SK-N-SH (cell line): ENCODE measurements at regions not wholly inside any gene's neighbourhood (a gene's known extent, or its start where the extent isn't known, plus 50 kb on each side); places are given as distances from the start of the nearest gene placed in this dataset.

ENCODE experiments used
- CTCF ChIA-PET: fragments of 300-600, 350-600 bp; formaldehyde crosslinking; extraction: SDS; loops from one replicate; lab custom pipeline; 2021; lab: Yijun Ruan, JAX
- POLR2A ChIA-PET: fragments of 350-600 bp; sonication (Branson Sonifier 250); formaldehyde crosslinking; extraction: SDS; loops from one replicate; lab custom pipeline; 2020; ENCODE audit warnings: antibody characterized with exemption, inconsistent platforms; lab: Yijun Ruan, JAX
- DNase-seq: peaks from one replicate; pipeline ENCODE4 v3.0.0; 2012
- H2AFZ ChIP-seq: fragments of 200-600 bp; sonication (generic); 2 replicates; pipeline ENCODE4 v1.8.1; 2016; ENCODE audit warnings: antibody characterized with exemption, mild to moderate bottlenecking, low read depth
- H3F3A ChIP-seq: fragments of 200-600 bp; sonication (generic); replicated peaks from 2 replicates; pipeline ENCODE3; 2016; ENCODE audit warnings: antibody characterized with exemption, mild to moderate bottlenecking; ENCODE audit not compliant: insufficient read depth
- H3K27ac ChIP-seq, 2 experiments: fragments of 200-500 bp in 1 of 2; fragments of 200-600 bp in 1 of 2; sonication (Bioruptor generic) in 1 of 2; sonication (generic), shearing (Covaris generic) in 1 of 2; 2 replicates each; pipeline versions ENCODE4 v1.5.1 to v1.6.1; 2014 to 2016; ENCODE audit warnings: low read depth in 2 of 2, inconsistent platforms in 1 of 2, low read length in 1 of 2, mild to moderate bottlenecking in 1 of 2, mixed read lengths in 1 of 2
- H3K27me3 ChIP-seq: fragments of 200-600 bp; sonication (generic), shearing (Covaris generic); 2 replicates; pipeline ENCODE4 v1.6.1; 2016; ENCODE audit warnings: mixed run types; ENCODE audit not compliant: insufficient read depth
- H3K36me3 ChIP-seq, 2 experiments: fragments of 200-500 bp in 1 of 2; fragments of 200-600 bp in 1 of 2; sonication (Bioruptor generic) in 1 of 2; sonication (generic) in 1 of 2; replicated peaks in 1 of 2; 2 replicates each; pipeline versions ENCODE3 to v1.5.1; 2014 to 2016; ENCODE audit warnings: low read length in 1 of 2, mild to moderate bottlenecking in 1 of 2; ENCODE audit not compliant: insufficient read depth in 2 of 2, control insufficient read depth in 1 of 2
- H3K4me1 ChIP-seq, 2 experiments: fragments of 200-500 bp in 1 of 2; fragments of 200-600 bp in 1 of 2; sonication (Bioruptor generic) in 1 of 2; sonication (generic), shearing (Covaris generic) in 1 of 2; 2 replicates each; pipeline versions ENCODE4 v1.5.1 to v1.6.1; 2014 to 2016; ENCODE audit warnings: low read depth in 1 of 2, low read length in 1 of 2, mixed run types in 1 of 2; ENCODE audit not compliant: insufficient read depth in 2 of 2, control insufficient read depth in 1 of 2
- H3K4me2 ChIP-seq: fragments of 200-600 bp; sonication (generic), shearing (Covaris generic); 2 replicates; pipeline ENCODE4 v1.6.1; 2017; ENCODE audit warnings: mixed run types
- H3K4me3 ChIP-seq, 2 experiments: fragments of 200-500 bp in 1 of 2; fragments of 200-600 bp in 1 of 2; sonication (Bioruptor generic) in 1 of 2; sonication (generic), shearing (Covaris generic) in 1 of 2; 2 replicates each; pipeline versions ENCODE4 v1.5.1 to v1.8.1; 2014 to 2016; ENCODE audit warnings: low read depth in 2 of 2, inconsistent platforms in 1 of 2, low read length in 1 of 2, mild to moderate bottlenecking in 1 of 2, mixed read lengths in 1 of 2, moderate library complexity in 1 of 2
- H3K79me2 ChIP-seq: fragments of 200-600 bp; sonication (generic); 2 replicates; pipeline ENCODE4 v1.8.1; 2017; ENCODE audit warnings: mild to moderate bottlenecking; ENCODE audit not compliant: insufficient read depth
- H3K9ac ChIP-seq: fragments of 200-600 bp; sonication (generic); 2 replicates; pipeline ENCODE4 v1.6.1; 2017; ENCODE audit warnings: mixed run types
- H3K9me2 ChIP-seq: fragments of 200-600 bp; sonication (generic); 2 replicates; pipeline ENCODE4 v1.6.1; 2017; ENCODE audit warnings: mixed run types
- H3K9me3 ChIP-seq: fragments of 200-600 bp; sonication (generic); 2 replicates; pipeline ENCODE4 v1.6.1; 2017; ENCODE audit warnings: mixed run types, mild to moderate bottlenecking, moderate library complexity
- H4K20me1 ChIP-seq: fragments of 200-600 bp; sonication (generic); 2 replicates; pipeline ENCODE4 v1.6.1; 2017; ENCODE audit warnings: mild to moderate bottlenecking, mixed run types; ENCODE audit not compliant: insufficient read depth
- CHD2 ChIP-seq: fragments of 150-350 bp; IDR thresholded peaks from 2 replicates; pipeline ENCODE4 v1.6.1; 2018; ENCODE audit warnings: low read length; ENCODE audit not compliant: partially characterized antibody
- CTCF ChIP-seq: fragments of 200-600 bp; sonication (generic); IDR thresholded peaks from 2 replicates; pipeline ENCODE4 v1.6.1; 2017; ENCODE audit warnings: antibody characterized with exemption, mild to moderate bottlenecking, moderate library complexity
- EZH2phosphoT487 ChIP-seq: fragments of 200-600 bp; sonication (generic); IDR thresholded peaks from 2 replicates; pipeline ENCODE4 v1.6.1; 2017; ENCODE audit warnings: low read depth, mixed run types, mild to moderate bottlenecking, antibody characterized with exemption, moderate library complexity, borderline replicate concordance
- FOXJ3 ChIP-seq: sonication (generic); formaldehyde crosslinking; IDR thresholded peaks from 2 replicates; pipeline ENCODE4 v1.5.1; 2020; ENCODE audit warnings: mild to moderate bottlenecking, missing genetic modification reagents
- GABPA ChIP-seq: IDR thresholded peaks from 2 replicates; pipeline ENCODE4 v1.4.0; 2012; ENCODE audit warnings: low read depth, mild to moderate bottlenecking
- JUND ChIP-seq: IDR thresholded peaks from 2 replicates; pipeline ENCODE4 v1.4.0; 2012
- MXI1 ChIP-seq: IDR thresholded peaks from 2 replicates; pipeline ENCODE4 v1.6.1; 2012; ENCODE audit warnings: mild to moderate bottlenecking, low read depth, low read length, improper control_type of control experiment
- NRF1 ChIP-seq: IDR thresholded peaks from 2 replicates; pipeline ENCODE4 v1.6.1; 2012; ENCODE audit warnings: low read depth, mild to moderate bottlenecking, low read length
- POLR2AphosphoS5 ChIP-seq: IDR thresholded peaks from 2 replicates; pipeline ENCODE4 v1.6.1; 2012; ENCODE audit warnings: low read depth, low read length
- RAD21 ChIP-seq: IDR thresholded peaks from 2 replicates; pipeline ENCODE4 v1.6.1; 2012; ENCODE audit warnings: mild to moderate bottlenecking, low read length
- RCOR1 ChIP-seq: fragments of 150-350 bp; IDR thresholded peaks from 2 replicates; pipeline ENCODE4 v1.6.1; 2017; ENCODE audit warnings: antibody characterized with exemption, low read length
- REST ChIP-seq: IDR thresholded peaks from 2 replicates; pipeline ENCODE4 v1.6.1; 2012; ENCODE audit warnings: mild to moderate bottlenecking, low read depth, low read length, moderate library complexity
- RFX5 ChIP-seq: IDR thresholded peaks from 2 replicates; pipeline ENCODE4 v1.6.1; 2012; ENCODE audit warnings: mild to moderate bottlenecking, improper control_type of control experiment, low read length
- RXRA ChIP-seq: IDR thresholded peaks from 2 replicates; pipeline ENCODE4 v1.4.0; 2012; ENCODE audit warnings: low read depth, mild to moderate bottlenecking, borderline replicate concordance
- TAF1 ChIP-seq: IDR thresholded peaks from 2 replicates; pipeline ENCODE4 v1.6.1; 2012; ENCODE audit warnings: low read depth, mild to moderate bottlenecking, low read length, moderate library complexity, borderline replicate concordance
- TCF12 ChIP-seq: IDR thresholded peaks from 2 replicates; pipeline ENCODE4 v1.4.0; 2012
- WGBS: methylation state at CpG from one replicate; pipeline ENCODE4 v1.1.6; 2017; ENCODE audit warnings: low lambda C conversion rate; 5-methylcytosine and 5-hydroxymethylcytosine counted together
- TF ChIP-seq, protein P1 (sequence below): fragments of 150-350 bp; IDR thresholded peaks from 2 replicates; pipeline ENCODE4 v1.6.1; 2017; ENCODE audit warnings: antibody characterized with exemption, low read length, low read depth, borderline replicate concordance
- TF ChIP-seq, protein P2 (sequence below): fragments of 150-350 bp; IDR thresholded peaks from 2 replicates; pipeline ENCODE4 v1.6.1; 2016; ENCODE audit warnings: mild to moderate bottlenecking, low read depth, low read length
- TF ChIP-seq, protein P3 (sequence below): IDR thresholded peaks from 2 replicates; pipeline ENCODE4 v1.4.0; 2012; ENCODE audit warnings: low read depth

- ChIA-PET CTCF (interaction anchor here (0.9 to 3.8 kb wide), 3 partner anchors 8 to 162 kb away, joined by 3 to 15 read pairs (median 6); partner anchors contain the start of gene FHIP2A), POLR2A (no interaction called here)
- WGBS = 93% methylated on average over 5 of the region's 5 CpGs
- no peaks in the 10 kb centered on the region for H4K20me1 ChIP-seq
- H3F3A ChIP-seq = peaks cover 25% of the 10 kb centered on the region
- H3K4me2 ChIP-seq = no peak overlapping the region
- no peaks in the 10 kb centered on the region for H3K9me3 ChIP-seq
- H2AFZ ChIP-seq = no peak overlapping the region
- H3K36me3 ChIP-seq = no peaks in the 10 kb centered on the region
- H3K27me3 ChIP-seq = no peaks in the 10 kb centered on the region
- no peaks in the 10 kb centered on the region for H3K79me2 ChIP-seq
- H3K4me3 ChIP-seq = no peak overlapping the region
- DNase-seq = no peak
- H3K27ac ChIP-seq = no peak overlapping the region
- peaks cover 7 to 25% of the 10 kb centered on the region in 2 experiments for H3K4me1 ChIP-seq
- no peaks in the 10 kb centered on the region for H3K9me2 ChIP-seq
- H3K9ac ChIP-seq = no peak overlapping the region
- TF ChIP-seq REST (no peak), NRF1 (no peak), FOXJ3 (CRISPR knock-in tag) (no peak), JUND (no peak), POLR2AphosphoS5 (no peak), RAD21 (no peak), RCOR1 (no peak), TCF12 (no peak), TAF1 (no peak), CTCF (no peak), RXRA (no peak), GABPA (no peak), EZH2phosphoT487 (no peak), MXI1 (no peak), RFX5 (no peak), CHD2 (no peak)
- TF ChIP-seq, protein P1, sequence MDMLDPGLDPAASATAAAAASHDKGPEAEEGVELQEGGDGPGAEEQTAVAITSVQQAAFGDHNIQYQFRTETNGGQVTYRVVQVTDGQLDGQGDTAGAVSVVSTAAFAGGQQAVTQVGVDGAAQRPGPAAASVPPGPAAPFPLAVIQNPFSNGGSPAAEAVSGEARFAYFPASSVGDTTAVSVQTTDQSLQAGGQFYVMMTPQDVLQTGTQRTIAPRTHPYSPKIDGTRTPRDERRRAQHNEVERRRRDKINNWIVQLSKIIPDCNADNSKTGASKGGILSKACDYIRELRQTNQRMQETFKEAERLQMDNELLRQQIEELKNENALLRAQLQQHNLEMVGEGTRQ = no peak
- TF ChIP-seq, protein P2, sequence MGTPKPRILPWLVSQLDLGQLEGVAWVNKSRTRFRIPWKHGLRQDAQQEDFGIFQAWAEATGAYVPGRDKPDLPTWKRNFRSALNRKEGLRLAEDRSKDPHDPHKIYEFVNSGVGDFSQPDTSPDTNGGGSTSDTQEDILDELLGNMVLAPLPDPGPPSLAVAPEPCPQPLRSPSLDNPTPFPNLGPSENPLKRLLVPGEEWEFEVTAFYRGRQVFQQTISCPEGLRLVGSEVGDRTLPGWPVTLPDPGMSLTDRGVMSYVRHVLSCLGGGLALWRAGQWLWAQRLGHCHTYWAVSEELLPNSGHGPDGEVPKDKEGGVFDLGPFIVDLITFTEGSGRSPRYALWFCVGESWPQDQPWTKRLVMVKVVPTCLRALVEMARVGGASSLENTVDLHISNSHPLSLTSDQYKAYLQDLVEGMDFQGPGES = no peak
- TF ChIP-seq, protein P3, sequence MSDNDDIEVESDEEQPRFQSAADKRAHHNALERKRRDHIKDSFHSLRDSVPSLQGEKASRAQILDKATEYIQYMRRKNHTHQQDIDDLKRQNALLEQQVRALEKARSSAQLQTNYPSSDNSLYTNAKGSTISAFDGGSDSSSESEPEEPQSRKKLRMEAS = no peak
- TF ChIP-seq, all 33 proteins: peak for 0
Observed at GRCh38 chr10:114711176-114711868, 53.2 kb upstream of the ABLIM1 start.
